OCI-LY1 (cell line): ENCODE measurements at regions not wholly inside any gene's neighbourhood (a gene's known extent, or its start where the extent isn't known, plus 50 kb on each side); places are given as distances from the start of the nearest gene placed in this dataset.

Experiments used
- H2AFZ ChIP-seq: fragments of 200-600 bp; sonication (generic), shearing (Covaris generic); 2 replicates; pipeline ENCODE4 v1.6.0; 2014; ENCODE audit warnings: antibody characterized with exemption, mild to moderate bottlenecking, low read length
- H3F3A ChIP-seq: fragments of 200-600 bp; sonication (generic), shearing (Covaris generic); 2 replicates; pipeline ENCODE4 v1.6.0; 2014; ENCODE audit warnings: mild to moderate bottlenecking, antibody characterized with exemption, low read length, moderate library complexity; ENCODE audit not compliant: insufficient read depth
- H3K27ac ChIP-seq: fragments of 200-600 bp; sonication (generic); 2 replicates; pipeline ENCODE4 v1.5.1; 2014; ENCODE audit warnings: low read length, mixed run types, mild to moderate bottlenecking, low read depth; ENCODE audit not compliant: poor library complexity, severe bottlenecking
- H3K27me3 ChIP-seq: fragments of 200-600 bp; sonication (generic); 2 replicates; pipeline ENCODE4 v1.6.0; 2014; ENCODE audit warnings: antibody characterized with exemption, mild to moderate bottlenecking, low read length, moderate library complexity; ENCODE audit not compliant: insufficient read depth
- H3K36me3 ChIP-seq: fragments of 200-600 bp; sonication (generic); 2 replicates; pipeline ENCODE4 v1.6.1; 2014; ENCODE audit warnings: mild to moderate bottlenecking, antibody characterized with exemption, low read length, moderate library complexity, mixed read lengths; ENCODE audit not compliant: insufficient read depth
- H3K4me1 ChIP-seq: fragments of 200-600 bp; sonication (generic); 2 replicates; pipeline ENCODE4 v1.5.1; 2014; ENCODE audit warnings: mild to moderate bottlenecking, low read length, moderate library complexity; ENCODE audit not compliant: insufficient read depth, severe bottlenecking
- H3K4me2 ChIP-seq: fragments of 200-600 bp; sonication (generic), shearing (Covaris generic); 2 replicates; pipeline ENCODE4 v1.6.1; 2014; ENCODE audit warnings: low read length
- H3K4me3 ChIP-seq: fragments of 200-600 bp; sonication (generic); 2 replicates; pipeline ENCODE4 v1.5.1; 2014; ENCODE audit warnings: low read length, low read depth, mild to moderate bottlenecking, mixed read lengths; ENCODE audit not compliant: poor library complexity, severe bottlenecking
- H3K79me2 ChIP-seq: fragments of 200-600 bp; shearing (Covaris generic); 2 replicates; pipeline ENCODE4 v1.6.1; 2016; ENCODE audit warnings: mixed run types, low read length, mixed read lengths; ENCODE audit not compliant: insufficient read depth
- H3K9ac ChIP-seq: fragments of 200-600 bp; sonication (generic), shearing (Covaris generic); 2 replicates; pipeline ENCODE4 v1.6.1; 2014; ENCODE audit warnings: mild to moderate bottlenecking, low read length, mixed read lengths
- H3K9me2 ChIP-seq: fragments of 200-600 bp; sonication (generic), shearing (Covaris generic); 2 replicates; pipeline ENCODE4 v1.6.1; 2014; ENCODE audit warnings: low read depth, mild to moderate bottlenecking, low read length, mixed read lengths
- H3K9me3 ChIP-seq: fragments of 200-600 bp; shearing (Covaris generic); 2 replicates; pipeline ENCODE4 v1.6.1; 2014; ENCODE audit warnings: low read length, mixed read lengths
- H4K20me1 ChIP-seq: fragments of 200-600 bp; sonication (generic), shearing (Covaris generic); 2 replicates; pipeline ENCODE4 v1.6.0; 2016; ENCODE audit warnings: mild to moderate bottlenecking, low read length; ENCODE audit not compliant: insufficient read depth
- CTCF ChIP-seq: fragments of 200-600 bp; sonication (generic), shearing (Covaris generic); IDR thresholded peaks from 2 replicates; pipeline ENCODE4 v1.5.1; 2017; ENCODE audit warnings: mild to moderate bottlenecking, antibody characterized with exemption, low read length, moderate library complexity, mixed read lengths
- EZH2 ChIP-seq: fragments of 200-600 bp; sonication (generic), shearing (Covaris generic); IDR thresholded peaks from 2 replicates; pipeline ENCODE4 v1.8.0; 2017; ENCODE audit warnings: borderline replicate concordance, mixed run types, mild to moderate bottlenecking, antibody characterized with exemption, low read length, moderate library complexity, mixed read lengths

GRCh38 chr7:89800761-89801160 lies 353.5 kb upstream of the STEAP1 start:
- Histone ChIP-seq H3K4me2 (no peak overlapping the region), H3K27me3 (no peaks in the 10 kb centered on the region)
- TF ChIP-seq CTCF (no peak), EZH2 (no peak)

GRCh38 chr7:89809291-89809690 lies 345.0 kb upstream of the STEAP1 start:
- Histone ChIP-seq H3K9me2 (no peaks in the 10 kb centered on the region), H3K4me3 (no peak overlapping the region), H3K4me2 (no peak overlapping the region), H3K9ac (no peak overlapping the region), H3K79me2 (no peaks in the 10 kb centered on the region), H2AFZ (no peak overlapping the region), H3K9me3 (no peaks in the 10 kb centered on the region), H3K36me3 (no peaks in the 10 kb centered on the region), H3F3A (no peaks in the 10 kb centered on the region), H3K27me3 (no peaks in the 10 kb centered on the region), H3K4me1 (no peaks in the 10 kb centered on the region), H3K27ac (no peak overlapping the region), H4K20me1 (no peaks in the 10 kb centered on the region)
- no peak for TF ChIP-seq EZH2
- no peak for TF ChIP-seq CTCF

More at GRCh38 chr7:89800761-89801160, 353.5 kb upstream of the STEAP1 start:
- no peaks in the 10 kb centered on the region for H3F3A ChIP-seq
- no peaks in the 10 kb centered on the region for H3K79me2 ChIP-seq
- H3K27ac ChIP-seq = no peak overlapping the region
- no peaks in the 10 kb centered on the region for H3K9me2 ChIP-seq
- no peaks in the 10 kb centered on the region for H4K20me1 ChIP-seq
- H2AFZ ChIP-seq = no peak overlapping the region
- H3K36me3 ChIP-seq = no peaks in the 10 kb centered on the region
- H3K4me1 ChIP-seq = no peaks in the 10 kb centered on the region
- H3K4me3 ChIP-seq = no peak overlapping the region
- no peak overlapping the region for H3K9ac ChIP-seq
- H3K9me3 ChIP-seq = no peaks in the 10 kb centered on the region

GRCh38 chr7:89813081-89813480 lies 341.2 kb upstream of the STEAP1 start:
- H3K79me2 ChIP-seq = no peaks in the 10 kb centered on the region

More at GRCh38 chr7:89813081-89813480, 341.2 kb upstream of the STEAP1 start:
- Histone ChIP-seq H3K27me3 (no peaks in the 10 kb centered on the region), H3K4me2 (no peak overlapping the region), H3K36me3 (no peaks in the 10 kb centered on the region), H3K4me1 (no peaks in the 10 kb centered on the region), H2AFZ (no peak overlapping the region), H3K9me2 (no peaks in the 10 kb centered on the region), H4K20me1 (no peaks in the 10 kb centered on the region), H3K9me3 (no peaks in the 10 kb centered on the region), H3K4me3 (no peak overlapping the region), H3K9ac (no peak overlapping the region), H3F3A (no peaks in the 10 kb centered on the region), H3K27ac (no peak overlapping the region)
- TF ChIP-seq EZH2 = no peak
- TF ChIP-seq CTCF = no peak
